ENCODE measurements at regions not wholly inside any gene's neighbourhood (a gene's known extent, or its start where the extent isn't known, plus 50 kb on each side); places are given as distances from the start of the nearest gene placed in this dataset.

DNA sequence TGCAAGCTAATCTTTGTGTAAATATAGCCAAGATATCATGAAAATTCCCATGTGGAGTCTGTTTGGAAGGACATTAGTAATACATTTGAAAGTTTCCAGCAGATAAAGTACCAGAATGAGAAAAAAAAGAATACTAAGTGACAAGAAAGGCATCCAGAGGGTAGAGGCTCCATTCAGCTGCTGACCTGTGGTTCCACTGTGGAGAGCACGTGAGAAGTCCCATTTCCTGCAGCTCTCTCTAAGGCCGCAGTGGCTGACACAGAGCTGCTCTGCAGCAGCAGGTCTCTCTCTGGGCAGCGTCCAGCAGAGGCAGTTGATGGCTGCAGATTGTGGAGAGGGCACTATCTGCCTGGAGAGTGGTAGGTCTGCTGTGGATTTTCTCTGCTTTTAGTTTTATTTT, 100.1 kb upstream of the TMEM72 start:
- Mint-ChIP-seq H3K4me1 (no peaks in the 10 kb centered on the region), H3K9me3 (no peaks in the 10 kb centered on the region), H3K36me3 (no peaks in the 10 kb centered on the region), H3K27ac (no peak overlapping the region), H3K27me3 (ENCODE audit: low read depth in 2 of 2) (peaks cover 11 to 13% of the 10 kb centered on the region in 2 donors), H3K4me3 (no peak overlapping the region)
- H3K9me3 ChIP-seq (ENCODE audit: control insufficient read depth, insufficient read depth, low read length) = no peaks in the 10 kb centered on the region
- H3K27ac ChIP-seq (ENCODE audit: low read length) = no peak overlapping the region
- WGBS (ENCODE audit: insufficient coverage) = 47% methylated on average over 3 of the region's 3 CpGs
- no peaks in the 10 kb centered on the region for H3K4me1 ChIP-seq (ENCODE audit: control insufficient read depth, insufficient read depth, low read length)
- no peaks in the 10 kb centered on the region for H3K36me3 ChIP-seq (ENCODE audit: control insufficient read depth, insufficient read depth, low read length)
- intact Hi-C loops (cut with micrococcal nuclease) = no loop called here
- DNase-seq (no peak), ATAC-seq (no peak)
- no peaks in the 10 kb centered on the region for H3K27me3 ChIP-seq (ENCODE audit: control insufficient read depth, insufficient read depth, low read length)
- TF ChIP-seq, protein P1, sequence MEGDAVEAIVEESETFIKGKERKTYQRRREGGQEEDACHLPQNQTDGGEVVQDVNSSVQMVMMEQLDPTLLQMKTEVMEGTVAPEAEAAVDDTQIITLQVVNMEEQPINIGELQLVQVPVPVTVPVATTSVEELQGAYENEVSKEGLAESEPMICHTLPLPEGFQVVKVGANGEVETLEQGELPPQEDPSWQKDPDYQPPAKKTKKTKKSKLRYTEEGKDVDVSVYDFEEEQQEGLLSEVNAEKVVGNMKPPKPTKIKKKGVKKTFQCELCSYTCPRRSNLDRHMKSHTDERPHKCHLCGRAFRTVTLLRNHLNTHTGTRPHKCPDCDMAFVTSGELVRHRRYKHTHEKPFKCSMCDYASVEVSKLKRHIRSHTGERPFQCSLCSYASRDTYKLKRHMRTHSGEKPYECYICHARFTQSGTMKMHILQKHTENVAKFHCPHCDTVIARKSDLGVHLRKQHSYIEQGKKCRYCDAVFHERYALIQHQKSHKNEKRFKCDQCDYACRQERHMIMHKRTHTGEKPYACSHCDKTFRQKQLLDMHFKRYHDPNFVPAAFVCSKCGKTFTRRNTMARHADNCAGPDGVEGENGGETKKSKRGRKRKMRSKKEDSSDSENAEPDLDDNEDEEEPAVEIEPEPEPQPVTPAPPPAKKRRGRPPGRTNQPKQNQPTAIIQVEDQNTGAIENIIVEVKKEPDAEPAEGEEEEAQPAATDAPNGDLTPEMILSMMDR (IDR thresholded peaks at IDR 0.05) = no peak
- no peak overlapping the region for H3K4me3 ChIP-seq (ENCODE audit: low read length)

- Histone ChIP-seq H3K36me3 (ENCODE audit: control insufficient read depth, insufficient read depth, low read length) (no peaks in the 10 kb centered on the region), H3K27ac (ENCODE audit: low read length) (no peak overlapping the region), H3K9me3 (ENCODE audit: control insufficient read depth, insufficient read depth, low read length) (no peaks in the 10 kb centered on the region), H3K27me3 (ENCODE audit: control insufficient read depth, insufficient read depth, low read length) (no peaks in the 10 kb centered on the region), H3K4me1 (ENCODE audit: control insufficient read depth, insufficient read depth, low read length) (no peaks in the 10 kb centered on the region), H3K4me3 (ENCODE audit: low read length) (no peak overlapping the region)
- Mint-ChIP-seq H3K9me3 (no peaks in the 10 kb centered on the region), H3K4me1 (no peaks in the 10 kb centered on the region), H3K27ac (no peak overlapping the region), H3K4me3 (no peak overlapping the region), H3K27me3 (ENCODE audit: low read depth in 2 of 2) (peaks cover 13 to 18% of the 10 kb centered on the region in 2 donors), H3K36me3 (no peaks in the 10 kb centered on the region)
- intact Hi-C loops (cut with micrococcal nuclease) = no loop called here
- DNase-seq = no peak
- no peak for ATAC-seq
- WGBS (ENCODE audit: insufficient coverage) = 84% methylated on average over 2 of the region's 3 CpGs
- TF ChIP-seq, protein P1 (IDR thresholded peaks at IDR 0.05) = no peak
These were observed 97.9 kb upstream of the TMEM72 start for GRCh38 chr10:44813201-44813600.

DNA sequence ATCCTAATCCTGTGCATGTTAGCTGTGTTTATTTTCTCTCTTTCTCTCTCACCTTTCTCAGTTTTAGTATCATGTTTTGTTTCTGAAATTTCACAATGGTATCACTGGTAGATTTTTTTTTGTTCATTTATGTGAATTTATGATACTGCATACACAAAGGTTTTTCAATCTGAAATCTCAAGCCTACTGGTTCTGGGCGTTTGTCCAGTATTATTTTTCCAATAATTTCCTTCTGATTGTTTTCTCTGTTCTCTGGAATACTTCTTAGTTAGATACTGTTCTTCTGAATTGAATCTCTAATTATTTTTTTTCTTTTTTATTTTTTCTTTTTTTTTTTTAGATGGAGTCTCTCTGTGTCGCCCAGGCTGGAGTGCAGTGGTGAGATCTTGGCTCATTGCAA, 96.2 kb upstream of the TMEM72 start:
- Histone ChIP-seq H3K9me3 (ENCODE audit: control insufficient read depth, insufficient read depth, low read length) (no peaks in the 10 kb centered on the region), H3K4me3 (ENCODE audit: low read length) (no peak overlapping the region), H3K27ac (ENCODE audit: low read length) (no peak overlapping the region), H3K27me3 (ENCODE audit: control insufficient read depth, insufficient read depth, low read length) (no peaks in the 10 kb centered on the region), H3K4me1 (ENCODE audit: control insufficient read depth, insufficient read depth, low read length) (no peaks in the 10 kb centered on the region), H3K36me3 (ENCODE audit: control insufficient read depth, insufficient read depth, low read length) (no peaks in the 10 kb centered on the region)
- Mint-ChIP-seq H3K4me3 (no peak overlapping the region), H3K9me3 (no peaks in the 10 kb centered on the region), H3K4me1 (no peaks in the 10 kb centered on the region), H3K27ac (no peak overlapping the region), H3K27me3 (ENCODE audit: low read depth in 2 of 2) (peaks cover 13 to 18% of the 10 kb centered on the region in 2 donors), H3K36me3 (no peaks in the 10 kb centered on the region)
- DNase-seq (no peak), ATAC-seq (no peak)
- intact Hi-C loops (cut with micrococcal nuclease) = no loop called here
- TF ChIP-seq, protein P1 (IDR thresholded peaks at IDR 0.05) = no peak
- 75% methylated on average over 2 of the region's 2 CpGs for whole genome bisulfite sequencing (ENCODE audit: insufficient coverage)

DNA sequence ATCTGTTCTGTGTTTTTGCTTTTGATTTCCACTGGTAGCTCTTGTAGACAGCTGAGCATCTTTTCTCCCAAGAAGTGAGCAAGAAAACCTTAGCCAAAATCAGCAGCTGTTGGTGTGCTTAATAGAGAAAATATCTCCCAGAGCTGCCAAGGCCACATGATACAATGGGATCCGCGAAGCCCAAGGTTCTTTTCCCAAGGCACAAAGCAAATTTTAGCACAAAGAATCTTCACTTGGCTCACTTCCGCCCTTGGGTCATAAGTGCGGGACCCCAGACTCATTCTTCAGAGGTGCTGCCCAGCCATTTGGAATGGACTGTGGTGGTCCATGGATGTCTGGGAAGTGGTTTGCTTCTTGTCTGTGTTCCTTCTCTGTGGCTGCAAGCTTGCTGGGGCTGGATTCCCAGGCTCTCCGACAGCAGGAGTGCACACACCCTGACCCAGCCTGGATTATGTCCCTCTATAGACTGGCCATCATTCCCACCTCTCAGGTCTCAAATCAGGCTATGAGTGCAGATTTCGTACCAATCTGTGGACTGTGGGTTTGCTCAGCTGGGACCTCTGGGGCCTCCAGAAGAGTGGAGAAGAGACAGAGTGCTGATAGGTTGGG, 93.0 kb upstream of the TMEM72 start:
- Histone ChIP-seq H3K4me3 (ENCODE audit: low read length) (no peak overlapping the region), H3K4me1 (ENCODE audit: control insufficient read depth, insufficient read depth, low read length) (no peaks in the 10 kb centered on the region), H3K27me3 (ENCODE audit: control insufficient read depth, insufficient read depth, low read length) (no peaks in the 10 kb centered on the region), H3K27ac (ENCODE audit: low read length) (no peak overlapping the region), H3K9me3 (ENCODE audit: control insufficient read depth, insufficient read depth, low read length) (no peaks in the 10 kb centered on the region), H3K36me3 (ENCODE audit: control insufficient read depth, insufficient read depth, low read length) (no peaks in the 10 kb centered on the region)
- WGBS (ENCODE audit: insufficient coverage) = 95% methylated on average over 5 of the region's 6 CpGs
- Mint-ChIP-seq H3K27ac (no peak overlapping the region), H3K36me3 (no peaks in the 10 kb centered on the region), H3K27me3 (ENCODE audit: low read depth in 2 of 2) (peaks cover 13 to 18% of the 10 kb centered on the region in 2 donors), H3K9me3 (no peaks in the 10 kb centered on the region), H3K4me3 (no peak overlapping the region), H3K4me1 (no peaks in the 10 kb centered on the region)
- no peak for DNase-seq
- intact Hi-C loops (cut with micrococcal nuclease) = no loop called here
- no peak for ATAC-seq
- TF ChIP-seq, protein P1 (IDR thresholded peaks at IDR 0.05) = no peak

All from natural killer cell (primary cell).